Nephron (organoid): ENCODE measurements at regions not wholly inside any gene's neighbourhood (a gene's known extent, or its start where the extent isn't known, plus 50 kb on each side); places are given as distances from the start of the nearest gene placed in this dataset.

Experiments
- H3K27ac Mint-ChIP-seq, 3 experiments: 2 replicates each; pipeline ENCODE4 v1.8.0; 2020; ENCODE audit warnings: mixed read lengths in 3 of 3, mild to moderate bottlenecking in 2 of 3, moderate library complexity in 1 of 3
- H3K27me3 Mint-ChIP-seq: 2 replicates; pipeline ENCODE4 v1.8.0; 2021; ENCODE audit warnings: low read depth, mild to moderate bottlenecking, moderate library complexity, mixed read lengths
- H3K36me3 Mint-ChIP-seq: 2 replicates; pipeline ENCODE4 v1.8.0; 2020; ENCODE audit warnings: low read depth, mixed read lengths
- H3K4me1 Mint-ChIP-seq: 2 replicates; pipeline ENCODE4 v1.8.0; 2020; ENCODE audit warnings: mixed read lengths
- H3K4me3 Mint-ChIP-seq, 3 experiments: 2 replicates each; pipeline ENCODE4 v1.8.0; 2020; ENCODE audit warnings: mild to moderate bottlenecking in 3 of 3, mixed read lengths in 3 of 3, moderate library complexity in 2 of 3
- H3K9me3 Mint-ChIP-seq: 2 replicates; pipeline ENCODE4 v1.8.0; 2020; ENCODE audit warnings: mixed read lengths
- TF ChIP-seq, protein P1 (sequence below), 3 experiments: fragments of 200-600 bp; sonication (generic); IDR thresholded peaks; one replicate each; pipeline ENCODE4 v1.5.0; 2021; ENCODE audit warnings: antibody characterized with exemption in 3 of 3; ENCODE audit not compliant: unreplicated experiment in 3 of 3

DNA sequence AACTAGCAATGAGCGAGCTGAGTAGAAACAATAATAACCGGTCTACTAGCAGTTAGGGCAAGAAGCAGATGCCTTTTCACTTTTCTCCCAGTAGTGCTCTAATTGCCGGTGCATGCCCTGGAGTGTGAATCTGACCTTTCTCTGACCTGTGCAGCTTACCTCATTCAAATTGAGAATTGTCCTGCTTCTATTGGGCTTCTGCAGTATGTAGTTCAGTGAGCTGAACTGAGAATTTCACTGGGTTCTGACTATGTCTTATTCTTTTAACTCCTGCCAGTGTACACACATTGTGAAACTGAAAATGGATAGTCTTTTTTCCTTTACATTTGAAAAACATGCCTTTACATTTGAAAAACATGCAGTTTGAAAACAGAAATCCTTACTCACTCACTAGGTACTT, 157.9 kb upstream of the GRM3 start:
- Mint-ChIP-seq H3K36me3 (no peaks in the 10 kb centered on the region), H3K27ac (no peak overlapping the region), H3K4me3 (no peak overlapping the region), H3K9me3 (no peaks in the 10 kb centered on the region), H3K4me1 (no peaks in the 10 kb centered on the region), H3K27me3 (no peaks in the 10 kb centered on the region)
- TF ChIP-seq, protein P1, sequence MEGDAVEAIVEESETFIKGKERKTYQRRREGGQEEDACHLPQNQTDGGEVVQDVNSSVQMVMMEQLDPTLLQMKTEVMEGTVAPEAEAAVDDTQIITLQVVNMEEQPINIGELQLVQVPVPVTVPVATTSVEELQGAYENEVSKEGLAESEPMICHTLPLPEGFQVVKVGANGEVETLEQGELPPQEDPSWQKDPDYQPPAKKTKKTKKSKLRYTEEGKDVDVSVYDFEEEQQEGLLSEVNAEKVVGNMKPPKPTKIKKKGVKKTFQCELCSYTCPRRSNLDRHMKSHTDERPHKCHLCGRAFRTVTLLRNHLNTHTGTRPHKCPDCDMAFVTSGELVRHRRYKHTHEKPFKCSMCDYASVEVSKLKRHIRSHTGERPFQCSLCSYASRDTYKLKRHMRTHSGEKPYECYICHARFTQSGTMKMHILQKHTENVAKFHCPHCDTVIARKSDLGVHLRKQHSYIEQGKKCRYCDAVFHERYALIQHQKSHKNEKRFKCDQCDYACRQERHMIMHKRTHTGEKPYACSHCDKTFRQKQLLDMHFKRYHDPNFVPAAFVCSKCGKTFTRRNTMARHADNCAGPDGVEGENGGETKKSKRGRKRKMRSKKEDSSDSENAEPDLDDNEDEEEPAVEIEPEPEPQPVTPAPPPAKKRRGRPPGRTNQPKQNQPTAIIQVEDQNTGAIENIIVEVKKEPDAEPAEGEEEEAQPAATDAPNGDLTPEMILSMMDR (IDR thresholded peaks at IDR 0.05; ENCODE audit: unreplicated experiment in 3 of 3) = no peak

DNA sequence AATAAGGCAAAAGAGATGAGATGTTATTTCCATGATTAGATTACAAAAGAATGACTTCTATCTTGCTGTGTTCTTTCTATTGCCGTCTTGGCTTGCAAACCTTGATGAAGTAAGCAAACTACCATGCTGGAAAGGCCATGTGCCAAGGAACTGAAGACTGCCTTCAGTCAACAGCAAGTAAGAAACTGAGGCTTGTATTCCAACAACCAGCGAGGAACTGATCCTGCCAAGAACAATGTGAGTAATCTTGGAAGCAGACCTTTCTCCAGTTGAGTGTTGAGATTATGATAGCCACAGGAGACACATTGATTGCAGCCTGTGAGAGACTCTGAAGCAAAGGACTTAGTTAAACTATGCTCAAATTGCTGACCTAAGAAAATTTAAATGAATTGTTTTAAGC, 164.6 kb upstream of the GRM3 start:
- H3K27ac Mint-ChIP-seq = no peak overlapping the region
- TF ChIP-seq, protein P1 (IDR thresholded peaks at IDR 0.05; ENCODE audit: unreplicated experiment in 3 of 3) = no peak
- peaks cover 3% of the 10 kb centered on the region for H3K27me3 Mint-ChIP-seq
- no peaks in the 10 kb centered on the region for H3K9me3 Mint-ChIP-seq
- no peak overlapping the region for H3K4me3 Mint-ChIP-seq
- no peaks in the 10 kb centered on the region for H3K36me3 Mint-ChIP-seq
- H3K4me1 Mint-ChIP-seq = no peaks in the 10 kb centered on the region

DNA sequence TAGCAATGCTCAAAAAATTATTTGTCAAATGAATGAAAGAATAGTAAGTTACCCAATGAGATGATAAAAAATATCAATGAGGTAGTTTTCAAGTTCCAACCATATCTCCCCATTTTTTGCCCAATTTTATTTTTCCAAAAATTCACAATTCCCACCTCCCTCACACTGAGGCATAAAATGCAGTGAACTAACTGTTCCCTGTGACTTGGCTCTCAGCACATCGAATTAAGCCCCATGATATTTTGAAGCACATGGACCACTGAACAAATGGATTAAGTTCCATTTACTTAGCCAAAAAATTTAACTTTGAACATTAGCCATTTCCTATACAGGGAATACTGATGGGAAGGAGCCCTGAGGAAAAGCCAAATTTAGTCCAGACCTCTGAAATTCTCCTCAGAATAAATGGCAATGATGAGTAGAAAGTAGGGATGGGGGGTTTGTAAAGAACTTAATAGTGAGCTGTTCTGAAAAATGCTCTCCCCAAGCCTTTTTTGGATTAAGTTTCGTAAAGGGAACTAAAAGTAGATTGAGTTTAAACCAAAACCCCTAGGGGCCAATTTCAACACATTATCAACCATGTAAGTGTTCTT, 166.3 kb upstream of the GRM3 start:
- TF ChIP-seq, protein P1 (IDR thresholded peaks at IDR 0.05; ENCODE audit: unreplicated experiment in 3 of 3) = no peak
- H3K9me3 Mint-ChIP-seq = no peaks in the 10 kb centered on the region
- H3K4me3 Mint-ChIP-seq = no peak overlapping the region
- peaks cover 3% of the 10 kb centered on the region for H3K27me3 Mint-ChIP-seq
- H3K4me1 Mint-ChIP-seq = no peaks in the 10 kb centered on the region
- no peak overlapping the region for H3K27ac Mint-ChIP-seq
- H3K36me3 Mint-ChIP-seq = no peaks in the 10 kb centered on the region

DNA sequence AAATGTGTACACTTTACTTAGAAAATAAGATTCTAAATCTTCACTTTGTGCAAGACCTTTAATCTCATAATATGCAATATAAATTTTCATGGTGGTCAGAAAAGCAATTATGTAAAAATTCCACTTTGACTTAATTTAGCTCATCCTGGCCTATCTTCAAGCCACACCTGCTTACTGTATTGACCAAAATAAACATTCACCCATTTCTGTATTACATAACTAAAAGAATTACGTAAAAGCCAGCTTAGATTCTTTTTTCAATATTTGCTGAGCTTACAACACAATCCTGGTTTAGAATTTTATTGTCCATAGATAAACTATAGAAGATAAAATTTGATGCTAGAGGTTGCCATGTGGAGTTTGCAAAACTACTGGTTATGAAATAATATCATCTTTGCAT, 172.9 kb upstream of the GRM3 start:
- no peaks in the 10 kb centered on the region for H3K36me3 Mint-ChIP-seq
- H3K27ac Mint-ChIP-seq = no peak overlapping the region
- no peaks in the 10 kb centered on the region for H3K4me1 Mint-ChIP-seq
- TF ChIP-seq, protein P1 (IDR thresholded peaks at IDR 0.05; ENCODE audit: unreplicated experiment in 3 of 3) = no peak
- H3K4me3 Mint-ChIP-seq = no peak overlapping the region
- no peaks in the 10 kb centered on the region for H3K9me3 Mint-ChIP-seq
- no peaks in the 10 kb centered on the region for H3K27me3 Mint-ChIP-seq

DNA sequence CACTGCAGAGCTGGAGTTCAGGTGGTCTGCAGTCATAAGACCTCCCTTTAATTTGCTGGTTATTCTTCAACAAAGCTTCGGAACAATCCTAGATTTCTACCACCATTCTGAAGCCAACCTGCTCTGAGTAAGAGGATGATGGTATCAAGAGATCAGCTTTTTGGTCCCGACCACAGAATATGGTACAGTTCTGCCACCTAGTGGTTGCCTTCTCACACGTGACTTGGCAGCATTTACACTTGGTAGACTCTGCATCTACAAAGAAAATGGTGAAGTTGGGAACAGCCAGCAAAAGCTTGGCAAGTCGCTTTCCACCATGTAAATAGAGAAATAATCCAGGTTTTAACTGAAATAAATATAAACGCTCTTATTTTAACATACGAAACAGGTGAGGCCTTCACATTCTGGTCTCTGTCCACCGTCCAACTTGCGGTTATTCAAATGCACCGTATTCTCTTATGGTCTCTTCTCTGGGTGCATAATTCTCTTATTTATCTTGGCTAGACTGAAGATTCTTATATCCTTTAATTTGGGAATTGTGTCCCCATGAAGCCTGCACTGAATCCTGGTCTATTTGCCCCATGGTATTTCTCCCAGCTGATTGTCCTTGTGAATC, 173.9 kb upstream of the GRM3 start:
- no peaks in the 10 kb centered on the region for H3K36me3 Mint-ChIP-seq
- no peak overlapping the region for H3K27ac Mint-ChIP-seq

More for the DNA sequence above, 173.9 kb upstream of the GRM3 start:
- no peaks in the 10 kb centered on the region for H3K9me3 Mint-ChIP-seq
- TF ChIP-seq, protein P1 (IDR thresholded peaks at IDR 0.05; ENCODE audit: unreplicated experiment in 3 of 3) = peak; percentile 66 to 83 (median 78)
- no peak overlapping the region for H3K4me3 Mint-ChIP-seq
- H3K4me1 Mint-ChIP-seq = no peaks in the 10 kb centered on the region
- H3K27me3 Mint-ChIP-seq = no peaks in the 10 kb centered on the region
